Transverse colon (tissue), 4 donors: ENCODE measurements at regions not wholly inside any gene's neighbourhood (a gene's known extent, or its start where the extent isn't known, plus 50 kb on each side); places are given as distances from the start of the nearest gene placed in this dataset.

Experiments
- DNase-seq: peaks from one replicate; pipeline ENCODE4 v3.0.0-alpha.2; 2019
- H3K27ac ChIP-seq, 4 donors: fragments of 200-600 bp; sonication (generic); 2 replicates each; pipeline ENCODE4 v1.5.1; 2016 to 2018; ENCODE audit warnings: inconsistent platforms in 4 of 4
- H3K27me3 ChIP-seq: fragments of 200-600 bp; sonication (generic); 2 replicates; pipeline ENCODE4 v1.5.1; 2017; ENCODE audit warnings: inconsistent platforms
- H3K36me3 ChIP-seq, 4 donors: fragments of 200-600 bp; sonication (generic); 2 replicates each; pipeline ENCODE4 v1.5.1; 2017 to 2019; ENCODE audit warnings: inconsistent platforms in 4 of 4
- H3K4me1 ChIP-seq, 4 donors: fragments of 200-600 bp; sonication (generic); 2 replicates each; pipeline ENCODE4 v1.5.1; 2017 to 2020; ENCODE audit warnings: inconsistent platforms in 4 of 4
- H3K4me3 ChIP-seq, 4 donors: fragments of 200-600 bp; sonication (generic); 1 replicate in 1 of 4; 2 replicates in 3 of 4; pipeline versions ENCODE4 v1.5.1 to v1.6.1; 2017 to 2019; ENCODE audit warnings: inconsistent platforms in 4 of 4
- H3K9me3 ChIP-seq, 2 donors: fragments of 200-600 bp; sonication (generic); 2 replicates each; pipeline ENCODE4 v1.5.1; 2017 to 2019; ENCODE audit warnings: inconsistent platforms in 2 of 2
- CTCF ChIP-seq, 5 experiments: fragments of 200-600 bp in 3 of 5; fragments of 450-650 bp in 2 of 5; sonication (generic) in 3 of 5; IDR thresholded peaks; 1 replicate in 2 of 5; 2 replicates in 3 of 5; pipeline ENCODE4 v1.5.1; 2016 to 2017; ENCODE audit warnings: antibody characterized with exemption in 5 of 5, inconsistent platforms in 3 of 5, mild to moderate bottlenecking in 2 of 5, moderate library complexity in 1 of 5
- EP300 ChIP-seq: sonication (generic); formaldehyde crosslinking; IDR thresholded peaks from one replicate; pipeline ENCODE4 v1.6.1; 2017; ENCODE audit warnings: antibody characterized with exemption, low read depth
- POLR2A ChIP-seq: fragments of 450-650 bp; IDR thresholded peaks from one replicate; pipeline ENCODE4 v1.6.1; 2016; ENCODE audit warnings: antibody characterized with exemption, mild to moderate bottlenecking, moderate library complexity
- POLR2AphosphoS5 ChIP-seq, 3 donors: sonication (generic); formaldehyde crosslinking; IDR thresholded peaks; one replicate each; pipeline ENCODE4 v1.6.1; 2016; ENCODE audit warnings: antibody characterized with exemption in 3 of 3
- WGBS, 2 donors: methylation state at CpG; one replicate each; pipeline ENCODE4 v1.1.5; 2018; ENCODE audit warnings: low coverage in 1 of 2; 5-methylcytosine and 5-hydroxymethylcytosine counted together
- in situ Hi-C, 4 donors: fragments of 200-750 bp; cut with MboI; loops; one replicate each; pipeline versions ENCODE4 v1.15.0 to v1.15.1; 2017; ENCODE audit warnings: low sequenced_read_pairs in 3 of 4, low pct_ligation_motif_present in 1 of 4, low pct_unique_long_range_greater_than_20kb in 1 of 4
- intact Hi-C: fragments of 100-400 bp; cut with DNase I; formaldehyde crosslinking; loops from one replicate; pipeline ENCODE4 v1.15.1; 2023; ENCODE audit warnings: low total_unique reads

DNA sequence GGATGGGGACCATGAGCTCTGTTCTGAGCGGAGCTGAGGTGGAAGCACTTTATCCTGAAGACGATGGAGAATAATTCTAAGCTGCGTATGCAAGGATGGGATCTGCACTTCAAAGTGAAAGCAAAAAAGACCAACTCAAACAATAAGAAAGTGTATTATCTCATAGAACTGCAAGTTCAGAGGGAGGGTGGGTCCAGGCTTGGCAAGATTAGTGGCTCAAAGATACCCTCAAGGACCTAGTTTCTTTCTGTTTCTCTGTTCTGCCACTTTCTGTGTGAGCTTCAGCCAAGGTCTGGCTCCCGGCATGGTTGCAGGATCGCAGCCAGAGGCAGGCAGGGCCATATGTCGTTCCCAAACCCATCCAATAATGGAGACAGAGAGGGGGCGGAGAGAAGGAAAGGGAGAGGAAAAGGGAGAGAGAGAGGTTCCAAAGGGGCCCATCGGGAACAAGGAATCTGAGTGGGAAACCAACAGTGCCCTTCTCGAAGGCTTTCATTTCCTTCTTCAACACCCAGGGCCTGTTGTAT lies 169.2 kb upstream of the NCK2 start:
- no peak overlapping the region for H3K4me3 ChIP-seq
- H3K27ac ChIP-seq = no peak overlapping the region
- in situ Hi-C loops (loop anchor here in 1 of 4 donors (25.0 kb wide), 1 partner anchor 512 kb away; no protein-coding TSS in a partner anchor), intact Hi-C loops (loop anchor here (10.0 kb wide), 1 partner anchor 529 kb away; no protein-coding TSS in a partner anchor)
- H3K9me3 ChIP-seq = no peaks in the 10 kb centered on the region
- H3K4me1 ChIP-seq = peaks cover 0 to 49% (median 11%) of the 10 kb centered on the region in 4 donors
- no peak for TF ChIP-seq POLR2A
- no peak for TF ChIP-seq EP300
- no peak for TF ChIP-seq POLR2AphosphoS5 (IDR thresholded peaks at IDR 0.05)
- no peak for TF ChIP-seq CTCF (IDR thresholded peaks at IDR 0.05)
- DNase-seq = no peak
- 60 to 80% methylated on average over 9 of the region's 9 CpGs for WGBS, 2 donors
- H3K27me3 ChIP-seq = no peaks in the 10 kb centered on the region
- H3K36me3 ChIP-seq = no peaks in the 10 kb centered on the region

- no peak overlapping the region for H3K4me3 ChIP-seq
- H3K36me3 ChIP-seq = no peaks in the 10 kb centered on the region
- TF ChIP-seq POLR2AphosphoS5 (IDR thresholded peaks at IDR 0.05) (no peak), CTCF (IDR thresholded peaks at IDR 0.05) (no peak), EP300 (no peak), POLR2A (no peak)
- no peaks in the 10 kb centered on the region for H3K9me3 ChIP-seq
- intact Hi-C loops = loop anchor here (10.0 kb wide), 1 partner anchor 530 kb away; no protein-coding TSS in a partner anchor
- DNase-seq = no peak
- peaks cover 0 to 42% (median 11%) of the 10 kb centered on the region in 4 donors for H3K4me1 ChIP-seq
- WGBS, 2 donors = 89 to 94% methylated on average over 2 of the region's 2 CpGs
- in situ Hi-C loops = loop anchor here in 2 of 4 donors (25.0 kb wide), 2 partner anchors 312 to 512 kb away; no protein-coding TSS in a partner anchor
- H3K27me3 ChIP-seq = no peaks in the 10 kb centered on the region
- H3K27ac ChIP-seq = no peak overlapping the region
These were observed 169.8 kb upstream of the NCK2 start for GRCh38 chr2:105574796-105575344.

- intact Hi-C loops = loop anchor here (10.0 kb wide), 1 partner anchor 531 kb away; no protein-coding TSS in a partner anchor
- in situ Hi-C loops = loop anchor here in 1 of 4 donors (25.0 kb wide), 1 partner anchor 313 kb away; no protein-coding TSS in a partner anchor
- no peak for TF ChIP-seq POLR2AphosphoS5 (IDR thresholded peaks at IDR 0.05)
- no peak for TF ChIP-seq EP300
- no peak for TF ChIP-seq POLR2A
- TF ChIP-seq CTCF (IDR thresholded peaks at IDR 0.05) = no peak
- WGBS, 2 donors = 60 to 68% methylated on average over 3 to 8 of the region's 8 CpGs
- no peaks in the 10 kb centered on the region for H3K27me3 ChIP-seq
- no peak overlapping the region for H3K4me3 ChIP-seq
- peaks cover 0 to 41% (median 11%) of the 10 kb centered on the region in 4 donors for H3K4me1 ChIP-seq
- no peak for DNase-seq
- H3K36me3 ChIP-seq = no peaks in the 10 kb centered on the region
- peak overlapping the region; percentile 10 to 39 (median 26) for H3K27ac ChIP-seq
- no peaks in the 10 kb centered on the region for H3K9me3 ChIP-seq
These were observed 170.6 kb upstream of the NCK2 start for GRCh38 chr2:105573910-105574655.

- Histone ChIP-seq H3K27ac (peak overlapping the region; percentile 10 to 39 (median 26)), H3K27me3 (no peaks in the 10 kb centered on the region), H3K4me3 (no peak overlapping the region), H3K4me1 (peaks cover 0 to 37% (median 11%) of the 10 kb centered on the region in 4 donors), H3K9me3 (no peaks in the 10 kb centered on the region), H3K36me3 (no peaks in the 10 kb centered on the region)
- TF ChIP-seq CTCF (IDR thresholded peaks at IDR 0.05) (no peak), EP300 (no peak)
- intact Hi-C loops (loop anchor here (10.0 kb wide), 1 partner anchor 531 kb away; no protein-coding TSS in a partner anchor), in situ Hi-C loops (loop anchor here in 1 of 4 donors (25.0 kb wide), 1 partner anchor 314 kb away; no protein-coding TSS in a partner anchor)
- 18 to 41% methylated on average over 2 to 5 of the region's 5 CpGs for WGBS, 2 donors
- DNase-seq = no peak
These were observed 171.2 kb upstream of the NCK2 start for GRCh38 chr2:105573490-105573889.
